Fibroblast of villous mesenchyme (primary cell): ENCODE measurements at regions not wholly inside any gene's neighbourhood (a gene's known extent, or its start where the extent isn't known, plus 50 kb on each side); places are given as distances from the start of the nearest gene placed in this dataset.

ENCODE experiments used
- DNase-seq: peaks from one replicate; pipeline ENCODE4 v3.0.0-alpha.2; 2010; ENCODE audit warnings: low read depth
- H3K4me3 ChIP-seq: 2 replicates; pipeline ENCODE4 v1.5.1; 2011; ENCODE audit warnings: low read depth, mild to moderate bottlenecking, low read length
- TF ChIP-seq, protein P1 (sequence below): IDR thresholded peaks from 2 replicates; pipeline ENCODE4 v1.5.1; 2012; ENCODE audit warnings: low read depth, mild to moderate bottlenecking, low read length; ENCODE audit not compliant: insufficient read depth

DNA sequence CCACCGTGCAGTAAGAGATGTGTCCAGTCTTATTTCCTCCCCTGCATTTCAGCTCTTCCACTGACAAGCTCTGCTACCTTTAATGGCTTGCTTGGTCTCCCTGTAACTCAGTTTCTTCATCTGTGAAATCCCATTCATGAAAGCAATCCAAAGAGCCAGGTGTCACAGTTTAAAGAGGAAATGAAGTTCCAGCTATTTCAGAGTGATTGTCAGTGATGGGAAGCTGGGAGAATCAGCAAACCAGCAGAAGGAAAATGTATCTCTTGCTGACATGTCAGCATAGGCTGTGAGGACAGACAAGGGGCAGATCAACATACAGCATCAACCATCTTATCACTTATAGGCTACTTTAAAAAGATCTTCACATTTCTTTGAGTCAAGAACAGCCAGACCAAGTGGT, 445.3 kb downstream of the ADRA2A start:
- H3K4me3 ChIP-seq: no peak overlapping the region
- TF ChIP-seq, protein P1, sequence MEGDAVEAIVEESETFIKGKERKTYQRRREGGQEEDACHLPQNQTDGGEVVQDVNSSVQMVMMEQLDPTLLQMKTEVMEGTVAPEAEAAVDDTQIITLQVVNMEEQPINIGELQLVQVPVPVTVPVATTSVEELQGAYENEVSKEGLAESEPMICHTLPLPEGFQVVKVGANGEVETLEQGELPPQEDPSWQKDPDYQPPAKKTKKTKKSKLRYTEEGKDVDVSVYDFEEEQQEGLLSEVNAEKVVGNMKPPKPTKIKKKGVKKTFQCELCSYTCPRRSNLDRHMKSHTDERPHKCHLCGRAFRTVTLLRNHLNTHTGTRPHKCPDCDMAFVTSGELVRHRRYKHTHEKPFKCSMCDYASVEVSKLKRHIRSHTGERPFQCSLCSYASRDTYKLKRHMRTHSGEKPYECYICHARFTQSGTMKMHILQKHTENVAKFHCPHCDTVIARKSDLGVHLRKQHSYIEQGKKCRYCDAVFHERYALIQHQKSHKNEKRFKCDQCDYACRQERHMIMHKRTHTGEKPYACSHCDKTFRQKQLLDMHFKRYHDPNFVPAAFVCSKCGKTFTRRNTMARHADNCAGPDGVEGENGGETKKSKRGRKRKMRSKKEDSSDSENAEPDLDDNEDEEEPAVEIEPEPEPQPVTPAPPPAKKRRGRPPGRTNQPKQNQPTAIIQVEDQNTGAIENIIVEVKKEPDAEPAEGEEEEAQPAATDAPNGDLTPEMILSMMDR: no peak
- no peak for DNase-seq

DNA sequence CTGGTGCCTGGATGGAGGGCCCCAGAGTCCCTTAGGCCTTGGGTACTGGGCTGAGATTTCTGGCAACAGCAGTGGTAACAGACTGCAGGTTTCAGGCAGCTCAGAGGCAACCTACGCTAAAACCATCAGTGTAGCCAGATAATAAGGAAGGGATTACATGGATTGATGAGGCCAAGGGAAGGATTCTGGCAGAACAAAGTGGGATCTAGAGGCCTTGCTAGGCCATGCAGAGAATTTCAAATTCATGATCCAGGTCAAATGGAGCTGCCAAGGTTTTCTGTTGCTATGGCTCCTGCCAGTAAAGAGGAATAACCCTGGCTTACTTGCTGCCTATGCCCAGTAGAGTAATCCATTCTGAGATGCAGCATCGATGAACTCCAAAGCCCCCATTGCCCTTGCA, 445.7 kb downstream of the ADRA2A start:
- no peak for DNase-seq
- no peak overlapping the region for H3K4me3 ChIP-seq
- TF ChIP-seq, protein P1: no peak

DNA sequence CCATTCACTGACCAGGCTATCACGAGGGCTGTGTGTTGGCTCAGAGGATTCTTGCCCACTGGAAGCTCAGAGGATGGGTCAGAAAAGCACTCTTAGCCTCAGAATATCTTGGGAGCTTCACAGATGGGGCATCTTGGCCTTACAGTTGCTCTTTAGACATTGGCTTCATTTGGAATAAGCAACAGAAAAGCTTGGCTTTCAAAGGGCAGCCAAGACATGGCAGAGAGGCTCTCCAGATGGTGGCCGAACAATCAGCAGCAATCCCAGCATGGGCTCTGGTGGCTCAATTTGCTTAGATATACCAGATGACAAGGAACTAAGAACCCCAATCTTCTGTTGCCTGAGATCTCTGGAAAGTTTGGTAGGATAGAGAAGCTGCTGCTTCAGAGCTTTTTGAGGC, 446.2 kb downstream of the ADRA2A start:
- TF ChIP-seq, protein P1: no peak
- no peak for DNase-seq
- H3K4me3 ChIP-seq: no peak overlapping the region

DNA sequence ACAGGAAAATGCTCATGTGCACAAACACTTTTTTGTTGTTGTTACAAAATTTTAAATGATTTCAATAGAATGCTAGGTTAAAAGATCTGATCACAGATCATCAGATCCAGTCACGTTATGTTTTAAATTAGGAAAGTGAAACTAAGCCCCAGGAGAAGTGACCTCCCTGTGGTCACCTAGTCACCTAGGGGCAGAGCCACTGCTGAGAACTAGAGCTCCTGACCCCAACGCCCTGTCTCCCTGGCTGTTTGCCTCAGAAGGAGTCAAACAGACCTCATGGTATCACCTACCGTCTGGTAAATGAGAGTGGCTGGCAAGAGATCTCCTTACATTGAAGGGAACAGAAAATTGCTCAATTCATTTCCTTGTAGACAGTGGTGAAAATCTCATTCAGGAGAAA, 447.3 kb downstream of the ADRA2A start:
- DNase-seq: no peak
- TF ChIP-seq, protein P1: no peak
- no peak overlapping the region for H3K4me3 ChIP-seq

- TF ChIP-seq, protein P1: no peak
- DNase-seq: no peak
- no peak overlapping the region for H3K4me3 ChIP-seq
Measured at GRCh38 chr10:111525696-111526095, 448.9 kb downstream of the ADRA2A start.

GRCh38 chr10:111531690-111532089, 454.9 kb downstream of the ADRA2A start:
- no peak for DNase-seq
- TF ChIP-seq, protein P1: no peak
- H3K4me3 ChIP-seq: no peak overlapping the region

DNA sequence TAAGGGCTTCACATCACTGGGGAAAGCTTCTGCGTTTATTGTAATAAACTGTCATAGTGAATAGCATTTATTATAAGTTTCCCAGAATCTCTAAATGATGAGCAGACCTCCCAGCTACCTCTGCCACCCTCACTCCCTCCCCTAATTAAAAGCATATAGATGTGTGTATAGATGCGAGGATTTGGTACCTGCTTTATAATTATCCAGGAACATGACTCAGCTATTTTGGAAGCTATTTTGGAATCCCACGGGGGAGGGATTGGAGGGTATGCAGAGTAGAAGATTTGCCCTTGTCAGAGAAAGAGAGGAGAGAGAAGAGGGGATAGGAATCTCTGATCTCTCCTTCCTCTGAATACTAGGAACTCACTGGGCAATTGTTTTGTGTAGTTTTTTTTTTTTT, 455.3 kb downstream of the ADRA2A start:
- TF ChIP-seq, protein P1: no peak
- DNase-seq: no peak
- no peak overlapping the region for H3K4me3 ChIP-seq
